Osteoblast (primary cell): ENCODE measurements at regions not wholly inside any gene's neighbourhood (a gene's known extent, or its start where the extent isn't known, plus 50 kb on each side); places are given as distances from the start of the nearest gene placed in this dataset.
A peak's percentile ranks its signal among the peaks of the same experiment; 100 is the strongest.

Experiments
- DNase-seq: peaks from one replicate; pipeline ENCODE4 v3.0.0; 2011; ENCODE audit warnings: low spot score, mixed read lengths; ENCODE audit not compliant: insufficient read length; ENCODE audit errors: missing footprints
- H2AFZ ChIP-seq: 2 replicates; pipeline ENCODE4 v1.6.0; 2011; ENCODE audit warnings: mild to moderate bottlenecking, low read length
- H3K27ac ChIP-seq: 2 replicates; pipeline ENCODE4 v1.5.1; 2011; ENCODE audit warnings: mild to moderate bottlenecking, low read depth, low read length, moderate library complexity
- H3K27me3 ChIP-seq: 2 replicates; pipeline ENCODE4 v1.6.0; 2012; ENCODE audit warnings: mild to moderate bottlenecking, control low read depth, inconsistent platforms, low read length, moderate library complexity; ENCODE audit not compliant: insufficient read depth
- H3K36me3 ChIP-seq: 2 replicates; pipeline ENCODE4 v1.5.1; 2011; ENCODE audit warnings: mild to moderate bottlenecking, low read length, control low read depth, moderate library complexity; ENCODE audit not compliant: insufficient read depth
- H3K4me1 ChIP-seq: 2 replicates; pipeline ENCODE4 v1.5.1; 2011; ENCODE audit warnings: mild to moderate bottlenecking, low read length, control low read depth, moderate library complexity; ENCODE audit not compliant: insufficient read depth
- H3K4me2 ChIP-seq: 2 replicates; pipeline ENCODE4 v1.6.0; 2011; ENCODE audit warnings: mild to moderate bottlenecking, low read length; ENCODE audit not compliant: insufficient read depth
- H3K4me3 ChIP-seq: fragments of 200-600 bp; sonication (generic); 3 replicates; pipeline ENCODE4 v1.5.1; 2012; ENCODE audit warnings: mild to moderate bottlenecking, low read length, inconsistent platforms; ENCODE audit not compliant: insufficient read depth
- H3K79me2 ChIP-seq: 2 replicates; pipeline ENCODE4 v1.6.0; 2012; ENCODE audit warnings: mild to moderate bottlenecking, low read length, control low read depth, inconsistent platforms; ENCODE audit not compliant: insufficient read depth
- H3K9me3 ChIP-seq: 2 replicates; pipeline ENCODE4 v1.5.1; 2011; ENCODE audit warnings: low read depth, low read length, control low read depth
- H4K20me1 ChIP-seq: 2 replicates; pipeline ENCODE4 v1.6.0; 2012; ENCODE audit warnings: mild to moderate bottlenecking, low read length, control low read depth; ENCODE audit not compliant: insufficient read depth
- CTCF ChIP-seq: IDR thresholded peaks from 2 replicates; pipeline ENCODE4 v1.5.1; 2011; ENCODE audit warnings: mild to moderate bottlenecking, low read depth, low read length, moderate library complexity; ENCODE audit errors: extremely low read depth

- H3K36me3 ChIP-seq = no peaks in the 10 kb centered on the region
- H2AFZ ChIP-seq = no peak overlapping the region
- no peak overlapping the region for H3K4me2 ChIP-seq
- no peaks in the 10 kb centered on the region for H3K9me3 ChIP-seq
- peak; percentile 17 for DNase-seq
- H3K4me3 ChIP-seq = no peak overlapping the region
- no peak overlapping the region for H3K27ac ChIP-seq
- peaks cover 18% of the 10 kb centered on the region for H3K27me3 ChIP-seq
- H3K4me1 ChIP-seq = peaks cover 8% of the 10 kb centered on the region
- H3K79me2 ChIP-seq = no peaks in the 10 kb centered on the region
- TF ChIP-seq CTCF = no peak
- no peaks in the 10 kb centered on the region for H4K20me1 ChIP-seq
These were observed 96.3 kb downstream of the PCDH1 start for GRCh38 chr5:141781910-141782309.

GRCh38 chr5:141780952-141781781, 97.0 kb downstream of the PCDH1 start:
- no peak overlapping the region for H3K27ac ChIP-seq
- no peak overlapping the region for H3K4me3 ChIP-seq
- H3K4me2 ChIP-seq = no peak overlapping the region
- H3K9me3 ChIP-seq = no peaks in the 10 kb centered on the region
- H3K27me3 ChIP-seq = peaks cover 18% of the 10 kb centered on the region
- H2AFZ ChIP-seq = no peak overlapping the region
- no peaks in the 10 kb centered on the region for H3K79me2 ChIP-seq
- peak; percentile 36 for DNase-seq
- peaks cover 8% of the 10 kb centered on the region for H3K4me1 ChIP-seq
- H4K20me1 ChIP-seq = no peaks in the 10 kb centered on the region
- no peaks in the 10 kb centered on the region for H3K36me3 ChIP-seq
- TF ChIP-seq CTCF = no peak

- Histone ChIP-seq H3K27me3 (peaks cover 18% of the 10 kb centered on the region), H3K27ac (no peak overlapping the region), H4K20me1 (no peaks in the 10 kb centered on the region), H3K9me3 (no peaks in the 10 kb centered on the region), H3K4me1 (peaks cover 8% of the 10 kb centered on the region), H3K79me2 (no peaks in the 10 kb centered on the region), H3K36me3 (no peaks in the 10 kb centered on the region), H3K4me2 (no peak overlapping the region), H3K4me3 (no peak overlapping the region), H2AFZ (no peak overlapping the region)
- TF ChIP-seq CTCF = no peak
- DNase-seq = peak; percentile 39
These were observed 97.8 kb downstream of the PCDH1 start for GRCh38 chr5:141780240-141780951.

GRCh38 chr5:141779503-141779973, 97.5 kb upstream of the ARAP3 start:
- no peaks in the 10 kb centered on the region for H4K20me1 ChIP-seq
- H3K27ac ChIP-seq = no peak overlapping the region
- no peaks in the 10 kb centered on the region for H3K9me3 ChIP-seq
- no peak overlapping the region for H3K4me2 ChIP-seq
- H3K4me1 ChIP-seq = peaks cover 8% of the 10 kb centered on the region
- H3K27me3 ChIP-seq = peaks cover 18% of the 10 kb centered on the region
- TF ChIP-seq CTCF = no peak
- H3K36me3 ChIP-seq = no peaks in the 10 kb centered on the region
- H3K4me3 ChIP-seq = no peak overlapping the region
- peak; percentile 44 for DNase-seq
- H3K79me2 ChIP-seq = no peaks in the 10 kb centered on the region
- no peak overlapping the region for H2AFZ ChIP-seq
